GM23338 (cell line): ENCODE measurements at regions not wholly inside any gene's neighbourhood (a gene's known extent, or its start where the extent isn't known, plus 50 kb on each side); places are given as distances from the start of the nearest gene placed in this dataset.

Experiments used
- ATAC-seq: fragments of 200-7000 bp; cut with Tn5 transposase; 3 replicates; pipeline ENCODE4 v1.9.1; 2020
- DNase-seq: peaks from one replicate; pipeline ENCODE4 v3.0.0-alpha.2; 2015; ENCODE audit warnings: low spot score
- H2AFZ ChIP-seq: fragments of 200-600 bp; sonication (generic); 2 replicates; pipeline ENCODE4 v1.8.0; 2016; ENCODE audit warnings: antibody characterized with exemption, mild to moderate bottlenecking, moderate library complexity
- H3F3A ChIP-seq: fragments of 200-600 bp; sonication (generic); replicated peaks from 2 replicates; pipeline ENCODE4 v1.8.0; 2017; ENCODE audit warnings: antibody characterized with exemption, mixed run types, low read depth
- H3K27ac ChIP-seq: fragments of 200-600 bp; sonication (generic); 2 replicates; pipeline ENCODE4 v1.6.1; 2016; ENCODE audit warnings: low read depth
- H3K27me3 ChIP-seq: fragments of 200-600 bp; sonication (generic); 2 replicates; pipeline ENCODE4 v1.8.0; 2016; ENCODE audit warnings: mild to moderate bottlenecking, mixed run types, moderate library complexity; ENCODE audit not compliant: insufficient read depth
- H3K36me3 ChIP-seq: fragments of 200-600 bp; sonication (generic); 2 replicates; pipeline ENCODE4 v1.8.0; 2016; ENCODE audit warnings: mild to moderate bottlenecking; ENCODE audit not compliant: insufficient read depth
- H3K4me1 ChIP-seq: fragments of 200-600 bp; sonication (generic); 2 replicates; pipeline ENCODE4 v1.8.0; 2016; ENCODE audit warnings: mild to moderate bottlenecking, moderate library complexity; ENCODE audit not compliant: insufficient read depth
- H3K4me2 ChIP-seq: fragments of 200-600 bp; sonication (generic); 2 replicates; pipeline ENCODE4 v1.7.1; 2017; ENCODE audit warnings: mixed run types
- H3K4me3 ChIP-seq: fragments of 200-600 bp; sonication (generic); 2 replicates; pipeline ENCODE4 v1.6.1; 2016; ENCODE audit warnings: mixed run types
- H3K79me2 ChIP-seq: fragments of 200-600 bp; sonication (generic); replicated peaks from 2 replicates; pipeline ENCODE4 v1.8.0; 2017; ENCODE audit warnings: mild to moderate bottlenecking; ENCODE audit not compliant: insufficient read depth
- H3K9me2 ChIP-seq: fragments of 200-600 bp; sonication (generic); 2 replicates; pipeline ENCODE4 v1.8.0; 2017; ENCODE audit not compliant: insufficient read depth
- H4K20me1 ChIP-seq: fragments of 200-600 bp; sonication (generic); replicated peaks from 2 replicates; pipeline ENCODE4 v1.8.0; 2017; ENCODE audit warnings: mild to moderate bottlenecking; ENCODE audit not compliant: insufficient read depth
- H3K27ac Mint-ChIP-seq: 2 replicates; pipeline ENCODE4 v1.8.0; 2020; ENCODE audit warnings: inconsistent platforms, mild to moderate bottlenecking, moderate library complexity, mixed read lengths
- H3K27me3 Mint-ChIP-seq: 3 replicates; pipeline ENCODE4 v1.8.0; 2022; ENCODE audit warnings: low read depth, mild to moderate bottlenecking, moderate library complexity, mixed read lengths, inconsistent platforms; ENCODE audit not compliant: insufficient read depth, poor library complexity
- H3K36me3 Mint-ChIP-seq: 3 replicates; pipeline ENCODE4 v1.8.0; 2021; ENCODE audit warnings: low read depth, mild to moderate bottlenecking, inconsistent platforms, moderate library complexity, mixed read lengths
- H3K4me1 Mint-ChIP-seq: 3 replicates; pipeline ENCODE4 v1.8.0; 2020; ENCODE audit warnings: mild to moderate bottlenecking, inconsistent platforms, mixed read lengths
- H3K4me3 Mint-ChIP-seq: 3 replicates; pipeline ENCODE4 v1.8.0; 2021; ENCODE audit warnings: moderate library complexity, mild to moderate bottlenecking, inconsistent platforms, mixed read lengths
- H3K9me3 Mint-ChIP-seq: 3 replicates; pipeline ENCODE4 v1.8.0; 2020; ENCODE audit warnings: moderate library complexity, mild to moderate bottlenecking, inconsistent platforms, mixed read lengths
- POLR2AphosphoS5 ChIP-seq: IDR thresholded peaks from 2 replicates; pipeline ENCODE4 v1.6.1; 2016; ENCODE audit warnings: antibody characterized with exemption, low read depth
- REST ChIP-seq: IDR thresholded peaks from one replicate; pipeline ENCODE4 v1.6.1; 2018; ENCODE audit warnings: antibody characterized with exemption; ENCODE audit not compliant: unreplicated experiment
- TF ChIP-seq, protein P1 (sequence below): fragments of 250-450 bp; sonication (Bioruptor Pico); IDR thresholded peaks from 2 replicates; pipeline ENCODE4 v1.5.0; 2020; ENCODE audit warnings: mild to moderate bottlenecking, moderate library complexity
- TF ChIP-seq, protein P2 (sequence below), 2 experiments: fragments of 200-600 bp in 1 of 2; sonication (generic) in 1 of 2; conservative IDR thresholded peaks; 2 replicates each; pipeline versions ENCODE4 v1.5.1 to v1.6.1; 2016 to 2017; ENCODE audit warnings: antibody characterized with exemption in 2 of 2, low read depth in 2 of 2, mild to moderate bottlenecking in 2 of 2, moderate library complexity in 1 of 2

DNA sequence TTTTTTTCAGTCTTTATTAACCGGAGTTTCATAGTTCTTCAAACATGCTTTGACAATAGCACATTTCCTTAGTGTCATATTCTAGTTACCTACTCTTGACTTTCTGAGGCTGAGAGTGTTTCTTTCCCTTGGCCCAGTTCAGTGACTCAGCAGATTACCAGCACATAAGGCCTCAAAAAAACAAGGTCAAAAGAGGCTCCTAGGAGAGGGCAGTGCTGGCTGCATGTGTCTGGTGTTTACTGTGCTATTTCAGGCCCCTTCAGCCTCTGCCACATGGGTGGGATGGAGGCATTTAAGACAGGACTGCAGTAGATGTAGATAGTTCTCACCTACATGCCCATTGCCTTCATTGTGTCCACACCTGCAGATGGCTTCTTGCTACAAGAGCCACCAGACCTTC is 198.2 kb upstream of the SSTR4 start (continued):
- TF ChIP-seq, protein P1, sequence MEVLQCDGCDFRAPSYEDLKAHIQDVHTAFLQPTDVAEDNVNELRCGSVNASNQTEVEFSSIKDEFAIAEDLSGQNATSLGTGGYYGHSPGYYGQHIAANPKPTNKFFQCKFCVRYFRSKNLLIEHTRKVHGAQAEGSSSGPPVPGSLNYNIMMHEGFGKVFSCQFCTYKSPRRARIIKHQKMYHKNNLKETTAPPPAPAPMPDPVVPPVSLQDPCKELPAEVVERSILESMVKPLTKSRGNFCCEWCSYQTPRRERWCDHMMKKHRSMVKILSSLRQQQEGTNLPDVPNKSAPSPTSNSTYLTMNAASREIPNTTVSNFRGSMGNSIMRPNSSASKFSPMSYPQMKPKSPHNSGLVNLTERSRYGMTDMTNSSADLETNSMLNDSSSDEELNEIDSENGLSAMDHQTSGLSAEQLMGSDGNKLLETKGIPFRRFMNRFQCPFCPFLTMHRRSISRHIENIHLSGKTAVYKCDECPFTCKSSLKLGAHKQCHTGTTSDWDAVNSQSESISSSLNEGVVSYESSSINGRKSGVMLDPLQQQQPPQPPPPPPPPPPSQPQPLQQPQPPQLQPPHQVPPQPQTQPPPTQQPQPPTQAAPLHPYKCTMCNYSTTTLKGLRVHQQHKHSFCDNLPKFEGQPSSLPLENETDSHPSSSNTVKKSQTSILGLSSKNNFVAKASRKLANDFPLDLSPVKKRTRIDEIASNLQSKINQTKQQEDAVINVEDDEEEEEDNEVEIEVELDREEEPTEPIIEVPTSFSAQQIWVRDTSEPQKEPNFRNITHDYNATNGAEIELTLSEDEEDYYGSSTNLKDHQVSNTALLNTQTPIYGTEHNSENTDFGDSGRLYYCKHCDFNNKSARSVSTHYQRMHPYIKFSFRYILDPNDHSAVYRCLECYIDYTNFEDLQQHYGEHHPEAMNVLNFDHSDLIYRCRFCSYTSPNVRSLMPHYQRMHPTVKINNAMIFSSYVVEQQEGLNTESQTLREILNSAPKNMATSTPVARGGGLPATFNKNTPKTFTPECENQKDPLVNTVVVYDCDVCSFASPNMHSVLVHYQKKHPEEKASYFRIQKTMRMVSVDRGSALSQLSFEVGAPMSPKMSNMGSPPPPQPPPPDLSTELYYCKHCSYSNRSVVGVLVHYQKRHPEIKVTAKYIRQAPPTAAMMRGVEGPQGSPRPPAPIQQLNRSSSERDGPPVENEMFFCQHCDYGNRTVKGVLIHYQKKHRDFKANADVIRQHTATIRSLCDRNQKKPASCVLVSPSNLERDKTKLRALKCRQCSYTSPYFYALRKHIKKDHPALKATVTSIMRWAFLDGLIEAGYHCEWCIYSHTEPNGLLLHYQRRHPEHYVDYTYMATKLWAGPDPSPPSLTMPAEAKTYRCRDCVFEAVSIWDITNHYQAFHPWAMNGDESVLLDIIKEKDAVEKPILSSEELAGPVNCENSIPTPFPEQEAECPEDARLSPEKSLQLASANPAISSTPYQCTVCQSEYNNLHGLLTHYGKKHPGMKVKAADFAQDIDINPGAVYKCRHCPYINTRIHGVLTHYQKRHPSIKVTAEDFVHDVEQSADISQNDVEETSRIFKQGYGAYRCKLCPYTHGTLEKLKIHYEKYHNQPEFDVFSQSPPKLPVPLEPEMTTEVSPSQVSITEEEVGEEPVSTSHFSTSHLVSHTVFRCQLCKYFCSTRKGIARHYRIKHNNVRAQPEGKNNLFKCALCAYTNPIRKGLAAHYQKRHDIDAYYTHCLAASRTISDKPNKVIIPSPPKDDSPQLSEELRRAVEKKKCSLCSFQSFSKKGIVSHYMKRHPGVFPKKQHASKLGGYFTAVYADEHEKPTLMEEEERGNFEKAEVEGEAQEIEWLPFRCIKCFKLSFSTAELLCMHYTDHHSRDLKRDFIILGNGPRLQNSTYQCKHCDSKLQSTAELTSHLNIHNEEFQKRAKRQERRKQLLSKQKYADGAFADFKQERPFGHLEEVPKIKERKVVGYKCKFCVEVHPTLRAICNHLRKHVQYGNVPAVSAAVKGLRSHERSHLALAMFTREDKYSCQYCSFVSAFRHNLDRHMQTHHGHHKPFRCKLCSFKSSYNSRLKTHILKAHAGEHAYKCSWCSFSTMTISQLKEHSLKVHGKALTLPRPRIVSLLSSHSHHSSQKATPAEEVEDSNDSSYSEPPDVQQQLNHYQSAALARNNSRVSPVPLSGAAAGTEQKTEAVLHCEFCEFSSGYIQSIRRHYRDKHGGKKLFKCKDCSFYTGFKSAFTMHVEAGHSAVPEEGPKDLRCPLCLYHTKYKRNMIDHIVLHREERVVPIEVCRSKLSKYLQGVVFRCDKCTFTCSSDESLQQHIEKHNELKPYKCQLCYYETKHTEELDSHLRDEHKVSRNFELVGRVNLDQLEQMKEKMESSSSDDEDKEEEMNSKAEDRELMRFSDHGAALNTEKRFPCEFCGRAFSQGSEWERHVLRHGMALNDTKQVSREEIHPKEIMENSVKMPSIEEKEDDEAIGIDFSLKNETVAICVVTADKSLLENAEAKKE = no peak

- no peak overlapping the region for H3K27ac Mint-ChIP-seq
- no peak overlapping the region for H3K4me3 Mint-ChIP-seq
- H3F3A ChIP-seq = no peaks in the 10 kb centered on the region
- no peaks in the 10 kb centered on the region for H3K4me1 Mint-ChIP-seq
- H3K9me3 Mint-ChIP-seq = no peaks in the 10 kb centered on the region
- no peaks in the 10 kb centered on the region for H3K79me2 ChIP-seq
- H3K4me3 ChIP-seq = no peak overlapping the region
- no peak overlapping the region for H3K27ac ChIP-seq
- H3K9me2 ChIP-seq = peaks cover 9% of the 10 kb centered on the region
- H2AFZ ChIP-seq = no peak overlapping the region
- H3K27me3 Mint-ChIP-seq = peaks cover 2% of the 10 kb centered on the region
- no peak for ATAC-seq
- H3K4me2 ChIP-seq = no peak overlapping the region
- H4K20me1 ChIP-seq = no peaks in the 10 kb centered on the region
- no peaks in the 10 kb centered on the region for H3K36me3 Mint-ChIP-seq
- no peaks in the 10 kb centered on the region for H3K4me1 ChIP-seq
- DNase-seq = no peak
- H3K27me3 ChIP-seq = no peaks in the 10 kb centered on the region
- H3K36me3 ChIP-seq = no peaks in the 10 kb centered on the region
- no peak for TF ChIP-seq POLR2AphosphoS5
- TF ChIP-seq, protein P1 = no peak
- no peak for TF ChIP-seq REST
- TF ChIP-seq, protein P2, sequence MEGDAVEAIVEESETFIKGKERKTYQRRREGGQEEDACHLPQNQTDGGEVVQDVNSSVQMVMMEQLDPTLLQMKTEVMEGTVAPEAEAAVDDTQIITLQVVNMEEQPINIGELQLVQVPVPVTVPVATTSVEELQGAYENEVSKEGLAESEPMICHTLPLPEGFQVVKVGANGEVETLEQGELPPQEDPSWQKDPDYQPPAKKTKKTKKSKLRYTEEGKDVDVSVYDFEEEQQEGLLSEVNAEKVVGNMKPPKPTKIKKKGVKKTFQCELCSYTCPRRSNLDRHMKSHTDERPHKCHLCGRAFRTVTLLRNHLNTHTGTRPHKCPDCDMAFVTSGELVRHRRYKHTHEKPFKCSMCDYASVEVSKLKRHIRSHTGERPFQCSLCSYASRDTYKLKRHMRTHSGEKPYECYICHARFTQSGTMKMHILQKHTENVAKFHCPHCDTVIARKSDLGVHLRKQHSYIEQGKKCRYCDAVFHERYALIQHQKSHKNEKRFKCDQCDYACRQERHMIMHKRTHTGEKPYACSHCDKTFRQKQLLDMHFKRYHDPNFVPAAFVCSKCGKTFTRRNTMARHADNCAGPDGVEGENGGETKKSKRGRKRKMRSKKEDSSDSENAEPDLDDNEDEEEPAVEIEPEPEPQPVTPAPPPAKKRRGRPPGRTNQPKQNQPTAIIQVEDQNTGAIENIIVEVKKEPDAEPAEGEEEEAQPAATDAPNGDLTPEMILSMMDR (conservative IDR thresholded peaks at IDR 0.05; ENCODE audit: low read depth in 2 of 2) = no peak
These were observed 197.1 kb upstream of the SSTR4 start for GRCh38 chr20:22838001-22838400.
